ENCODE measurements at regions not wholly inside any gene's neighbourhood (a gene's known extent, or its start where the extent isn't known, plus 50 kb on each side); places are given as distances from the start of the nearest gene placed in this dataset.

GRCh38 chr5:90171466-90171865, 238.1 kb downstream of the CETN3 start:
- TF ChIP-seq EZH2phosphoT487 (IDR thresholded peaks at IDR 0.05; ENCODE audit: insufficient read depth, low read depth) = no peak
- TF ChIP-seq EZH2 (IDR thresholded peaks at IDR 0.05; ENCODE audit: insufficient read depth, poor library complexity, severe bottlenecking) = no peak
